Natural killer cell treated with Interleukin-12 subunit alpha and Interleukin-12 subunit beta and Interleukin-15 and Interleukin-18, amount 100 ng/mL, for 72 hours (primary cell): ENCODE measurements at regions not wholly inside any gene's neighbourhood (a gene's known extent, or its start where the extent isn't known, plus 50 kb on each side); places are given as distances from the start of the nearest gene placed in this dataset.

Experiments used
- ATAC-seq, 2 donors: fragments of 150-1000 bp; cut with Tn5 transposase in 1 of 2; sonication (Bioruptor Pico), chemical (Tn5 transposase) in 1 of 2; 2 replicates each; pipeline ENCODE4 v1.10.0; 2021
- DNase-seq: peaks from one replicate; pipeline ENCODE4 v3.0.0; 2022; ENCODE audit warnings: low spot score
- H3K27ac Mint-ChIP-seq, 2 donors: 1 replicate in 1 of 2; 2 replicates in 1 of 2; pipeline ENCODE4 v1.8.0; 2022; ENCODE audit warnings: mixed read lengths in 2 of 2, mild to moderate bottlenecking in 1 of 2, moderate library complexity in 1 of 2
- H3K27me3 Mint-ChIP-seq, 2 donors: 1 replicate in 1 of 2; 2 replicates in 1 of 2; pipeline ENCODE4 v1.8.0; 2022; ENCODE audit warnings: mixed read lengths in 2 of 2
- H3K36me3 Mint-ChIP-seq: one replicate; pipeline ENCODE4 v1.8.0; 2022; ENCODE audit warnings: mixed read lengths
- H3K4me1 Mint-ChIP-seq, 2 donors: 1 replicate in 1 of 2; 2 replicates in 1 of 2; pipeline ENCODE4 v1.8.0; 2022; ENCODE audit warnings: low read depth in 2 of 2, mixed read lengths in 2 of 2, mild to moderate bottlenecking in 1 of 2
- H3K4me3 Mint-ChIP-seq: one replicate; pipeline ENCODE4 v1.8.0; 2022; ENCODE audit warnings: mixed read lengths
- H3K9me3 Mint-ChIP-seq: 2 replicates; pipeline ENCODE4 v1.8.0; 2022; ENCODE audit warnings: mixed read lengths

DNA sequence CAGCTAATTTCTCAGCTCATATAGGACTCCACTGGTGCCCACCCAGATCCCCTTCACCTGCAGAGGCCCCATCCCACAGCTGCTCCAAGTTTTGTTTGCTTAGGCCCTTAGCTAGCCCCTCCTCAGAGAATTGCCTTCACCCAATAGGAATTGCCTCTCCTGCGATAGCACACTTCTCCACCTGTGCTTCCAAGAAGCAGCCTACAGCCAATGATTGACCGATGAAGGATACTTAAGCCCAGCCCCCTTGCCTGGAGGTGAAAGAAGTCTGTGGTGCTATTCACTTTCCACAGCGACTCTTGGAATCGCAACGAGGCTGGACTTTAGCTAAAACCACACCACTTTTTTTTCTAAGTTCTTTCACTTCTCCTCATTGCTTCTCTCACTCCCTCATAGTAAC lies 353.2 kb upstream of the BTBD3 start:
- no peaks in the 10 kb centered on the region for H3K36me3 Mint-ChIP-seq
- H3K27me3 Mint-ChIP-seq, result no peaks in the 10 kb centered on the region
- H3K9me3 Mint-ChIP-seq, result peaks cover 7% of the 10 kb centered on the region
- no peak overlapping the region for H3K27ac Mint-ChIP-seq
- DNase-seq (no peak), ATAC-seq (no peak)
- no peaks in the 10 kb centered on the region for H3K4me1 Mint-ChIP-seq
- H3K4me3 Mint-ChIP-seq, result no peak overlapping the region

DNA sequence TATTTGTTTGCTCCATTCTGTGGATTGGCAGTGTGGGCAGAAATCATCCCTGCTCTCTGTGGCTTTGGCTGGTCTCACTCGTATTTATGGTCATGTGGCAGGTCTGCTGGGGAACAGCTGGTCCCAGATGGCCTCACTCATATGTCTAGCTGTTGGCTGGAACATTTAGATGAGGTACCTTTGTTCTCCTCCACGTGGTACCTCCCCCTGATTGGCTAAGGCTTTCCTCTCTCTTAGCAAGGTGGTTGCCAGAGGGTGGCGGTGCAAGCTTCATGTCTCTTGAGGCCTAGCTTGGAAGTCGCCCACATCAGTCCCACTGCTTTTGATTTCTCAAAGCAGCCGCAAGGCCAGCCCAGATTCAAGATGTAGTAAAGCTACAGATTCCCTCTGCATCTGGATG lies 348.5 kb upstream of the BTBD3 start:
- no peak overlapping the region for H3K4me3 Mint-ChIP-seq
- H3K27ac Mint-ChIP-seq, result no peak overlapping the region
- no peaks in the 10 kb centered on the region for H3K36me3 Mint-ChIP-seq
- ATAC-seq (no peak), DNase-seq (no peak)
- H3K9me3 Mint-ChIP-seq, result peaks cover 4% of the 10 kb centered on the region
- no peaks in the 10 kb centered on the region for H3K4me1 Mint-ChIP-seq
- no peaks in the 10 kb centered on the region for H3K27me3 Mint-ChIP-seq

DNA sequence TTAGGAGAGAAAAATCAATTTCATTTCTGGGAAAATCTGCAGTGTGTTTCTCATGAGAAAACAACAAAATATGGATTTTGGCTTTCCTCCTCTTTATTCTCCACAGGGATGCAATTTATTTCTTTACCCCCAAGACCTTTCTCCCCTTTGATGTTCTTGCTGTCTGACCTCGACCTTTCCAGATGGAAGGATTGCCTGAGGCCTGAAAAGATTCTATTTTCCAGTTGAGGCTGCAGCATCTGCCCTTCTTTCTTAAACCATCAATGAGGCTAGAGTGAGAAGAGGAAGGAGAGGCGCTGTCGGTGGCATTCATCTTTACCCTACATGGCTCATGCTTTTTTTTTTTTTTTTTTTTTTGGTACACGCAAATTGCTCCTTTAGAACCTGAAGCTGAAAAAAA lies 344.2 kb upstream of the BTBD3 start:
- Mint-ChIP-seq H3K36me3 (no peaks in the 10 kb centered on the region), H3K9me3 (peaks cover 7% of the 10 kb centered on the region)

DNA sequence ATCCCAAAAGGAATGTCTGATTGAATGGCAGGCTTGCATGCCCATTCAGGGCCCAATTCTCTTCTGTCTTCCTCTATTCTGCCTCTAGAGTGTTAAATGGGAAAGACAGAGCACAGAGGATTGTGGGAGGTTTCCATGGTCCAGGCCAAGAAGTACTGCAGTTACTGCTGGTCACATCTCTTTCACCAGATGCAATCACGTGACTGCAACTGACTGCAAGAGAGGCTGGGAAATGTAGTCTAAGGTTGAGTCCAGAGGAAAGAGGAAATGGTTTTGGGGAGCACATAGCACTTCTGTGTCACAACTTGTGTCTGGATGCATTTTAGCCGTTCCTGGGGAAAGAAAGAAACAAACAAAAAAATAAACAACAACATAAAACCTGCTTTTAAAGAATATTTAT lies 336.4 kb upstream of the BTBD3 start:
- no peaks in the 10 kb centered on the region for H3K4me1 Mint-ChIP-seq
- no peaks in the 10 kb centered on the region for H3K27me3 Mint-ChIP-seq
- H3K36me3 Mint-ChIP-seq, result no peaks in the 10 kb centered on the region
- H3K27ac Mint-ChIP-seq, result no peak overlapping the region
- no peak for DNase-seq
- peaks cover 9% of the 10 kb centered on the region for H3K9me3 Mint-ChIP-seq
- no peak for ATAC-seq
- no peak overlapping the region for H3K4me3 Mint-ChIP-seq

More for the DNA sequence above, 344.2 kb upstream of the BTBD3 start:
- H3K4me3 Mint-ChIP-seq, result no peak overlapping the region
- H3K27ac Mint-ChIP-seq, result no peak overlapping the region
- ATAC-seq, result no peak
- no peaks in the 10 kb centered on the region for H3K27me3 Mint-ChIP-seq
- no peaks in the 10 kb centered on the region for H3K4me1 Mint-ChIP-seq
- no peak for DNase-seq

DNA sequence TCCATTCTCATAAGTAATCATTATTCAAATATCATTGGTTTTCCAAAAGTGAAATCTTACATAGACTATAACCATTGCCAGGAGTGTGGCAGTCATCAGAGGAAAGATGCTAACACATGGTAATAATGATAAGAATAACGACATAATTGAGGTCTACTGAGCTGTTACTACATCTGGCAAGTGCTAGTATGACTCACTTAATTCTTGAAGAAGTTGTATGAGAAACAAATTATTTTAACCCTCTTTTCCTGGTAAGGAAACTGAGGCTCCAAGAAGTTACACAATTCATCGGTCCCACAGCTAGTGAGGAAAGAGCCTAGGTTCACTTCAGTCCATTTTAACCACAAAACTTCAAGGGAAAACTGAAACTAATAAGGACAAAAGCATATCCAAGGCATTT lies 335.6 kb upstream of the BTBD3 start:
- H3K27ac Mint-ChIP-seq, result no peak overlapping the region
- H3K27me3 Mint-ChIP-seq, result no peaks in the 10 kb centered on the region
- no peak for ATAC-seq
- no peak for DNase-seq
- no peak overlapping the region for H3K4me3 Mint-ChIP-seq
- no peaks in the 10 kb centered on the region for H3K4me1 Mint-ChIP-seq
- H3K36me3 Mint-ChIP-seq, result no peaks in the 10 kb centered on the region
- peaks cover 6% of the 10 kb centered on the region for H3K9me3 Mint-ChIP-seq

DNA sequence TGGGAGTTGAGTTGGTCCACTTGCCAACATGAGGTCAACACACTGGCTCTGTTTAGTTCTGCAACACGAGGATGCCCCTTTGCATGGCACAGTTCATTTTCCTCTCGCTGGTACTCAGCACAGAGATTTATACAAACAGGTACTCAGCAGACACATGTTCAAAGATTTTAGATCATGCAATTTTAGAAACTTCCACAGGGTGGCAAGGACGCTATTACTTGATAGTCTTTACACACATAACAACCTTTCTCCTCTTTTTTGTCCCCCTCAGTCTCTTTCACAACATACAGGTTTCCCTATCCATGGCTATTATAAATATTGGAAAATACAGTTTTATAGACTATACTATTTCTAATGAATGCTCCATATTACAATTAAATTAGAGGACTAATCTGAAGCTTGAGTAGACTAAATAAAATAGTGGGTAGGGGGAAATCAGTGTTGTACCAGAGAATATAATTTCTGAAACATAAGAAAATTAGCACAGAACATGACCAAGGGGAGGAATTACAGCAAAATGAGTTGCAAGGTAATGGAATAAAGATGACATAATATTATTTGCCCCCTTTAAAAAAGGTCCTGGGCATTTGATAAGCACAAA lies 331.8 kb upstream of the BTBD3 start:
- Mint-ChIP-seq H3K4me1 (no peaks in the 10 kb centered on the region), H3K9me3 (peaks cover 7% of the 10 kb centered on the region)
- ATAC-seq, result no peak

DNA sequence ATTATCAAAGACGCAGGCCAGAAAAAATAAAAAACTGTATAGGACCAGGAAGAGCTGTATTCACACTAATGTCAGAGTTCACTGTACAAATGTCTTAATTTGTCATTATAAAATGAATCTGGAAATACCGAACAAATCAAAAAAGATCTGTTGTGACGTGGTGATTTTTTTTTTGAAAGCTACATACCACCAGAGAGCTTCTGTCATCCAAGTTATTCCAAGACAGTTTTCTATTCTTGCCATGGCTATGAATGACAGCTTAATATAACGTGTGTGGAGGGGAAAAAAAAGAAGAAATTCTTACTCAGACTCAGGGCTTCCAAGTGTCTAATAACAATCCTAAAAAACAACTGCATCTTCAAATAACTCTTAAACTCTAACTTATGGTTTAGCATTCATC lies 328.8 kb upstream of the BTBD3 start:
- Mint-ChIP-seq H3K9me3 (peaks cover 7% of the 10 kb centered on the region), H3K27me3 (no peaks in the 10 kb centered on the region), H3K4me1 (no peaks in the 10 kb centered on the region), H3K4me3 (no peak overlapping the region), H3K27ac (no peak overlapping the region), H3K36me3 (no peaks in the 10 kb centered on the region)
- DNase-seq (no peak), ATAC-seq (no peak)

More for the DNA sequence above, 331.8 kb upstream of the BTBD3 start:
- no peaks in the 10 kb centered on the region for H3K27me3 Mint-ChIP-seq
- H3K4me3 Mint-ChIP-seq, result no peak overlapping the region
- DNase-seq, result no peak
- H3K36me3 Mint-ChIP-seq, result no peaks in the 10 kb centered on the region
- H3K27ac Mint-ChIP-seq, result no peak overlapping the region

DNA sequence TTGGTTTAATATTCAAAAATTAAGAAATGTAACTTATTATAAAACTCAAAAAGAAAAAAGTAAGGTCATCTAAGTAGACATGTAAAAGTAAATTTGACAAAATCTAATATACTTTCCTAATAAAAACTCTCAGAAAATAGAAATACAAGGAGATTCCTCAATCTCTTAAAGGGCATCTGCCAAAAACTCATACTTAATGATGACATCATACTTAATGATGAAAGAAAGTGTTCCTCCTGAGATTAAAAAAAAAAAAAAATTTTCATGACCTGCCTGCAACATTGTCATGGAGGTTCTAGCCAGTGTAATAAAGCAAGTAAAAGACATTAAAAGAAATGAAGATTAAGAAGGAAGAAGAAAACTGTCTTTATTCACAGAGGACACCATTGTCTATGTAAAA lies 325.7 kb upstream of the BTBD3 start:
- Mint-ChIP-seq H3K9me3 (peaks cover 15% of the 10 kb centered on the region), H3K4me1 (no peaks in the 10 kb centered on the region), H3K4me3 (no peak overlapping the region), H3K27me3 (no peaks in the 10 kb centered on the region), H3K27ac (no peak overlapping the region), H3K36me3 (no peaks in the 10 kb centered on the region)
- DNase-seq, result no peak
- ATAC-seq, result no peak

DNA sequence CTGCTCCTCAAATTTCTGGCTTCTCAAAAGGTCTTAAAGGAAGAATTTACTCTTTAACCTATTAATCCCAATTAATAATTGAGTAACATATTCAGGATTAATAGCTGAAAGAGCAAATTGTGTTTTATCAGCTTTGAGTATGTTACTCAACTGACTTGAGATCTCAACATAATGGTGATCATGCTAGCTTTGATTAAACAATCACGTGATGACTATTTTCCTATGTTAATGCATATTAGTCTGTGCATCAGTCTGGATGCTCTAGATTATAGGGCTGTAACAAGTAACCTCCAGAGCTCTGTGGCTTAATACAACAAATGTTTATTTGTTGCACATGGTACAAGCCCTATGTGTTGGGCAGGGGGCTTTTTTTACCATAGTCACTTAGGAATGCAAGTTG lies 313.4 kb upstream of the BTBD3 start:
- DNase-seq, result no peak
- no peak overlapping the region for H3K27ac Mint-ChIP-seq
- H3K4me1 Mint-ChIP-seq, result no peaks in the 10 kb centered on the region
- H3K4me3 Mint-ChIP-seq, result no peak overlapping the region
- H3K9me3 Mint-ChIP-seq, result peaks cover 10% of the 10 kb centered on the region
- ATAC-seq, result no peak
- H3K36me3 Mint-ChIP-seq, result peaks cover 5% of the 10 kb centered on the region
- H3K27me3 Mint-ChIP-seq, result no peaks in the 10 kb centered on the region

DNA sequence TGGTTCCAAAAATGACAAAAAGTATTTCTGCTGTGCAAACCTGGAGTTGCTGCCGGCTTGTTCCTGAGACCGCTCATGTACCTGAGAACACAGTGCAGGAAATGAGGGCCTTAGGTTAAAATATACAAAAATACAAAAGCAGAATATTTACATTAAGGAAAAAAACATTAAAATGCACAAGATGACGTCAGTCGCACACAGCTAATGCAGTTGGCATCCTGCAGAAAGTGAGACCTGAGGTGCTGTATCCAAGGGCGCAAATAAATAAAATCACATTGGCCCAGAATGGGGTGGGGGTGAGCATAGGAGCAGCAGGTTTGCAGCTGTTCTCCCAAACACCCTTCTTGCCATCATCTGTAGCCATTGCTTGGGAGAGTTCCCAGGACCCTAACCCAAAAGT lies 310.6 kb upstream of the BTBD3 start:
- no peaks in the 10 kb centered on the region for H3K4me1 Mint-ChIP-seq
- no peak overlapping the region for H3K4me3 Mint-ChIP-seq
- H3K9me3 Mint-ChIP-seq, result peaks cover 8% of the 10 kb centered on the region
- DNase-seq, result no peak
- H3K27ac Mint-ChIP-seq, result no peak overlapping the region
- no peaks in the 10 kb centered on the region for H3K27me3 Mint-ChIP-seq
- ATAC-seq, result no peak
- peaks cover 9% of the 10 kb centered on the region for H3K36me3 Mint-ChIP-seq

DNA sequence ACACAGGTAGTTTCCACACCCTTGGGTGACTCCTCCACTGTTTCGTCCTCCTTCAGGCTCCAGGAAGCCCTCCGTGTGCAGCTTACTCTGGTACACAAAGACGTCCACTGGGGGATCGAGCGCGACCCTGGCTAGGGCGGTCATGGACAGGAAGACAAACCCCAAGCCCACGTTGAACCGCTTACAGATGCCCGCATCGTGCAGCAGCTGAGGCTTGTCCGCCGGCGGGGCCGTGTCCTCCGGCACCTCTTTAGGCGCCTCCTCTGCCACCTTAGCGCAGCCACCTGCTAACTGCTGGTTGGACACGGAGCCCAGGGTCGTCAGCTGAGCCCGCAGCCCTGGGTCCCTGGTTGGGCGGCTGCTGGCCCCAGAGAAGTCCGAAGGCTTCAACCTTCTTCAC lies 309.0 kb upstream of the BTBD3 start:
- ATAC-seq, result no peak
- DNase-seq, result no peak
- Mint-ChIP-seq H3K36me3 (peaks cover 9% of the 10 kb centered on the region), H3K27ac (no peak overlapping the region), H3K4me3 (no peak overlapping the region), H3K9me3 (peaks cover 8% of the 10 kb centered on the region), H3K4me1 (no peaks in the 10 kb centered on the region), H3K27me3 (no peaks in the 10 kb centered on the region)

DNA sequence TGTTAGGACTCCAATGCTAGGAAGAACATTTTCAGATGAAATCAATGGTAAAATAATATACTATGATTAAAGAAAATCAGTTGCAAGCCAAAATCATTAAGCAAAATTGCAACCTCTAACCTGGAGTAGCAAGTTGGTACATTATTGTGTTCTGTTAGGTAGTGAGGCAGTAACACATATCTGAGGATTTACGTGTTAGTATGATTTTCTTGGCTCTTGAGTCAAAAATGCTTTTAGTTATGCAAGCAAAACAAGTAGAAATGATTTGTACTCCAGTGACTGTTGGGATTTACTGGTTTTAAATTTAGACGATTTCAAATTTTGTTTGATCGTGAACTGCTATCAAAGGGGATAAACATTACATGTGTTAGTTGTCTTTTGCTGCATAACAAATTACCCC lies 293.0 kb upstream of the BTBD3 start:
- ATAC-seq (no peak), DNase-seq (no peak)
- Mint-ChIP-seq H3K4me1 (no peaks in the 10 kb centered on the region), H3K9me3 (no peaks in the 10 kb centered on the region), H3K36me3 (no peaks in the 10 kb centered on the region), H3K4me3 (no peak overlapping the region), H3K27me3 (no peaks in the 10 kb centered on the region), H3K27ac (no peak overlapping the region)

DNA sequence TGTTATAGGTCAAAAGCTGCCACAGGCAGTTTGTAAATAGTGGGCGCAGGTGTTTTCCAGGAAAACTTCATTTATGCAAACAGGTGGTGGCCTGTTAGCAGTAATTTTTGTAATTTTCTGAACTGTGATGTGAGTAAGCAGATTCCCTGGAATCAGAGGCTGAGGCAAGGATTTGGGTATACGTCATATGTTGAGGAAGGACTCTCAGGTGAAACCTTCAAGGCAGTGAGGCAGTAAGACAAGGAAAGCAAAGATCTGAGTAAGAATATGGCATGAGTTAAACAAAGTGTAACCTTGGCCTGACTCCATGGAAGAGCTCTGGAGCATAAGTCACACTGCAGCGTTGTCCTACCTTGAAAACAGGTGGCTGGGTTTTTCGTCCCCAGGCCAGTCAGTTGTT lies 291.1 kb upstream of the BTBD3 start:
- no peaks in the 10 kb centered on the region for H3K4me1 Mint-ChIP-seq
- ATAC-seq (no peak), DNase-seq (no peak)
- H3K27me3 Mint-ChIP-seq, result no peaks in the 10 kb centered on the region
- H3K9me3 Mint-ChIP-seq, result peaks cover 4% of the 10 kb centered on the region
- H3K27ac Mint-ChIP-seq, result no peak overlapping the region
- no peak overlapping the region for H3K4me3 Mint-ChIP-seq
- H3K36me3 Mint-ChIP-seq, result peaks cover 4% of the 10 kb centered on the region

DNA sequence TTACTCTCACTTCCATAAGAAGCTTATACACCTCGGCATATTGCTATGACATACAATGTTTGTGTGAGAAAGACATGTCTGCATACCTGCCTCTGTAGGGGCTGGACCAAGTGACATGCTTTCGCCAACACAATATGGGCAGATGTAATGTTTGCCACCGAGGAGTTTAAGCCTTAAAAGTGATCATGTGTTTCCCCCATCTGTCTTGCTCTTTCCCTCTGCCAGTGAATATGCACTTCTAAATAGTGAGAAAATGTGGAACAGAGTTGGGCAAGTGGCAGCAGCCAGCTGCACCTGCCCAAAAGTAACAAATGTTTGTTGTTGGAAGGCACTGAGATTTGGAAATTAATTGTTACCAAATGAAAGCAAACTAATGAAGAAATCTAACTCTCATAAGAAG lies 274.8 kb upstream of the BTBD3 start:
- Mint-ChIP-seq H3K27ac (no peak overlapping the region), H3K4me1 (no peaks in the 10 kb centered on the region), H3K4me3 (no peak overlapping the region), H3K36me3 (no peaks in the 10 kb centered on the region), H3K9me3 (peaks cover 4% of the 10 kb centered on the region), H3K27me3 (no peaks in the 10 kb centered on the region)
- DNase-seq (no peak), ATAC-seq (no peak)

DNA sequence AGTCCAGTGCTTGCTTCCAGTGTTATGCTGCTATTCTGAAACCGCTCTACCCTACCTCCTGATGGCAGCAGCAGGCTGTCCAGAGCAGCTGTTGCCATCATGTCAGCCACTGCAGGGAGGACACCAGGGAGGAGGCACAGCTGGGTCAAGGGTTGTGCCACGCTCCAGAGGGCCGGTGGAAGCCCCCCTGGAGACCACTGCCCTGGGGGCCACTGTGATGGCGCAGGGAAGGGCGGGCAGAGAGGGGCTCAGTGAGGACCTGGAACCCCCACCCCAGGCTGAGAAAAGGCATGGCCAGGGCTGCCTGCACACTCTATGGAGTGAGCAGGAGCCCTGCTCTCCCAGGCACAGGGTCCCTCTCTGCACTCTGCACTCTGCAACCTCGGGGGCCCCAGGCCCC lies 271.3 kb upstream of the BTBD3 start:
- ATAC-seq, result peak; percentile 27 to 28
- Mint-ChIP-seq H3K27ac (no peak overlapping the region), H3K4me1 (no peaks in the 10 kb centered on the region), H3K36me3 (no peaks in the 10 kb centered on the region), H3K27me3 (no peaks in the 10 kb centered on the region), H3K4me3 (no peak overlapping the region), H3K9me3 (peaks cover 9% of the 10 kb centered on the region)
- DNase-seq, result no peak
